Stimulated activated naive B cell treated with anti-CD40 and anti-IgM and Interleukin-4, amounts not matched to agents 10 μg/mL and 1 μg/mL and 100 μg/mL, for 72 hours (primary cell): ENCODE measurements at regions not wholly inside any gene's neighbourhood (a gene's known extent, or its start where the extent isn't known, plus 50 kb on each side); places are given as distances from the start of the nearest gene placed in this dataset.

Source experiments
- ATAC-seq, 2 donors: fragments of 150-1000 bp; cut with Tn5 transposase; replicated peaks; 2 replicates each; pipeline ENCODE4 v1.10.0; 2021; ENCODE audit warnings: moderate library complexity in 1 of 2
- DNase-seq: peaks from one replicate; pipeline ENCODE4 v3.0.0; 2021
- H3K27ac Mint-ChIP-seq: one replicate; pipeline ENCODE4 v1.8.0; 2022; ENCODE audit warnings: mild to moderate bottlenecking, mixed read lengths
- H3K27me3 Mint-ChIP-seq, 2 donors: one replicate each; pipeline ENCODE4 v1.8.0; 2022; ENCODE audit warnings: mixed read lengths in 2 of 2
- H3K36me3 Mint-ChIP-seq, 2 donors: one replicate each; pipeline ENCODE4 v1.8.0; 2022; ENCODE audit warnings: mixed read lengths in 2 of 2, mild to moderate bottlenecking in 1 of 2
- H3K4me1 Mint-ChIP-seq, 2 donors: one replicate each; pipeline ENCODE4 v1.8.0; 2022; ENCODE audit warnings: mixed read lengths in 2 of 2, mild to moderate bottlenecking in 1 of 2
- H3K4me3 Mint-ChIP-seq, 2 donors: one replicate each; pipeline ENCODE4 v1.8.0; 2022; ENCODE audit warnings: mild to moderate bottlenecking in 2 of 2, mixed read lengths in 2 of 2, moderate library complexity in 1 of 2
- H3K9me3 Mint-ChIP-seq, 2 donors: one replicate each; pipeline ENCODE4 v1.8.0; 2022; ENCODE audit warnings: mixed read lengths in 2 of 2, mild to moderate bottlenecking in 1 of 2

DNA sequence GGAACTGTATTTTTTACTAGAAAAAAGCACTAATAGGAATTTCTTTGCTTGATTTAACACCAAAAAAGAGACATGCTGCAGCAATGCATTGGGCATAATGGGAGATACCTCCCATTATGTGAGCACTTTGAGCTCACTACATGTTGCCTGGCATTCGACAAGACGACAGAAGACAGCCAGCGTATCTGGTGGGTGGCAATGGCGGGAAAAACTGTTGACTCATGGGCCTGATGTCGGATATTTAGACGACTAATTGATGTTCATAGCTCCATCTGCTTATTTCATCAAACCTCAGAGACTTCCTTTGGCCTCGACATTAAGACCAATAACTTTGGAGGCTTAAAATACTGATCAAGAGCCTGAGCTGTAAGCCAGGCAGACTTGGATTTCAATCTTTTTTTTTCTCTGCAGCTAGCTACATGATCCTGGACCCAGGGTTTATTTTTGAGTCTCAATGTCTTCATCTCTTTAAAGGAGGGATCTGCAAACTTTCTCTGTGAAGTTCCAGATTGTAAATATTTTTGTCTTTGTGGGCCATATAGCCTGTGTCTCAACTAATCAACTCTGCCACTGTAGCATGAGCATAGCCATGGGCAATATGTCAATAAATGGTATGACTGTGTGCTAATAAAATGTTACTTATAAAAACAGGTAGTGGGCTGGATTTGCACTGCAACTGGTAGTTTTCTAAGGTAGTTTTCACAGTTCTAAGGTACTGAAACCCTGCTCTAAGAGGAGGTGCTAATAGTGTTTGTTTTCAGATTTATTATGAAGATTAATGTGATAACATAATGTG is 375.1 kb downstream of the METTL15 start:
- no peaks in the 10 kb centered on the region for H3K4me1 Mint-ChIP-seq
- no peak overlapping the region for H3K27ac Mint-ChIP-seq
- no peak overlapping the region for H3K4me3 Mint-ChIP-seq
- no peak for ATAC-seq
- H3K9me3 Mint-ChIP-seq: no peaks in the 10 kb centered on the region
- H3K36me3 Mint-ChIP-seq: no peaks in the 10 kb centered on the region
- no peak for DNase-seq
- H3K27me3 Mint-ChIP-seq: no peaks in the 10 kb centered on the region

DNA sequence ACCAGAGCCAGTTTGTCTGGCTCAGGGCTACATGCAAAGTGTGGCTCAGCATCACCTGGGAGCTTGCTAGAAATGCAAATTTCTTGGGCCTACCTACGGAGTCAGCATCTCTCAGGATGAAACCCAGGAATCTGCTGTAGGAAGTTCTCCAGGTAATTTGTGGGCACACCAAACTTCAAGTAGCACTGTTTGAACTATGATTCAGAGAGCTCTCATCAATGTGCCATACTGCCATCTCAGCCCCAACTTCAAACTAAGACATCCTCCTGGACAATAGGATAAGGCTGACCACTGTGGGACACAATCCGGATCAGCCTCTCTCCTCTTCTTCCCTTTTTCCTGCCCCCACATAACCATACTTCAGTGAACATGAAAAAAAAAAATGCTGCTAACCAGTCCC is 374.5 kb downstream of the METTL15 start:
- no peaks in the 10 kb centered on the region for H3K36me3 Mint-ChIP-seq
- ATAC-seq (no peak), DNase-seq (no peak)
- H3K4me1 Mint-ChIP-seq: no peaks in the 10 kb centered on the region
- no peaks in the 10 kb centered on the region for H3K9me3 Mint-ChIP-seq
- no peak overlapping the region for H3K4me3 Mint-ChIP-seq
- H3K27ac Mint-ChIP-seq: no peak overlapping the region
- H3K27me3 Mint-ChIP-seq: no peaks in the 10 kb centered on the region

DNA sequence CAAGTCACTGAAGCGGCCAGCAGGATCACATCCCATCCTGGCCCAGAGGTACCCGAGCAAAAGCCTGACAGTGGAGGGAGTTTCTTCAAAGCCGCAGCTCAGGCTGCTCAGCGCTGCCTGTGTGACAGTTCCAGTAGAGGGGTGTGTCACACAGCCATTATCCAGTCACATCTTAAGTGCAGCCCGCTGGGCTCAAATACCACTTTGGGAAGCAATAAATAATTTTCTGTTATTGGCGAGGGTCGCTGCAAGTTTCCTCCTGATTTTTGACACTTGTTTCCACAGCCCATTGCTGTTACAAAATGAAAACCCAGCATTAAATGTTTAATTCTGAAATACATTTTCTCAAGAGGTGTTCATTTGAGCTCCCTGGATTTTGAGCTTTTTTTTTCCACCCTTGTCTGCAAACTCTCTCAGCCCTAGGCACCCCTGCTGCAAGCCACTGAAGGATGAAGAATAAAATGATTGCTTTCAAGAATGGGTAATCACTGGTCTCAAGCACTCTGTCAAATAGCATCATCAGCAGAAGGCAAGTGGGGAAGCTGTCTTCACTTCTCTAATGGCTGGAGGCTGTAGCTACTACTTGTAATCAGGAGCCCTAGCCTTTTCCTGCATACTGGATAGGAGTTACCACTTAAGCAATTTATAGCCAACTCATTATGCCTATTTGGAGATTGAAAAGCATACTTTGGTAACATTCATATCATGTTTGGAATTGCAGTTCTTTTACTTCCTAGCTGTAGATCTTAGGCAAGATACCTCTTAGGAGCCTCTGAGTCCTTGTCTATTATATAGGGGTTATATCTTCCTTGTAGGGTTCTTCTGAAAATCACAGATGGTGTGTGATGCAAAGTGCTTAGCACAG is 373.7 kb downstream of the METTL15 start:
- DNase-seq (no peak), ATAC-seq (no peak)
- Mint-ChIP-seq H3K9me3 (no peaks in the 10 kb centered on the region), H3K27ac (no peak overlapping the region), H3K36me3 (no peaks in the 10 kb centered on the region), H3K27me3 (no peaks in the 10 kb centered on the region), H3K4me1 (no peaks in the 10 kb centered on the region), H3K4me3 (no peak overlapping the region)

DNA sequence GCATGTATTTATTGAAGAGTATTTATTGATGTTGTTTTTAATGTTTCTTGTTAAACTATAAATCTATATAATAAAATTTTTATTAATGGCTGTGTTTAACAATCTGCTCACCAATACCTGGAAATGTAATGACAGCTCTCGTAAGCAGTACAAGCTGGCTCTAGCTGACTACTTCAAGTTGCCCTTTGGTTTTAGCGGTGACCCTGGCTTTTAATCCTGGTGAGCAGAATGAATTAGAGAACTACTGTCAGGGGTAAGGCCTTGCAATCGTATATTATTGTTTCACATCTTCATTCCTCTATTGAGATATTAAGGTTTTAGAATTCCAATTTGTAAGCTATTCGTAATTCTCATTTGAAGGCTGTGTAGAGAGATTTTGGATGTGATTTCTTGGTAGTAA is 372.2 kb downstream of the METTL15 start:
- no peaks in the 10 kb centered on the region for H3K36me3 Mint-ChIP-seq
- H3K4me3 Mint-ChIP-seq: no peak overlapping the region
- DNase-seq: no peak
- H3K27me3 Mint-ChIP-seq: no peaks in the 10 kb centered on the region
- no peaks in the 10 kb centered on the region for H3K4me1 Mint-ChIP-seq
- H3K9me3 Mint-ChIP-seq: no peaks in the 10 kb centered on the region
- H3K27ac Mint-ChIP-seq: no peak overlapping the region
- ATAC-seq: no peak

DNA sequence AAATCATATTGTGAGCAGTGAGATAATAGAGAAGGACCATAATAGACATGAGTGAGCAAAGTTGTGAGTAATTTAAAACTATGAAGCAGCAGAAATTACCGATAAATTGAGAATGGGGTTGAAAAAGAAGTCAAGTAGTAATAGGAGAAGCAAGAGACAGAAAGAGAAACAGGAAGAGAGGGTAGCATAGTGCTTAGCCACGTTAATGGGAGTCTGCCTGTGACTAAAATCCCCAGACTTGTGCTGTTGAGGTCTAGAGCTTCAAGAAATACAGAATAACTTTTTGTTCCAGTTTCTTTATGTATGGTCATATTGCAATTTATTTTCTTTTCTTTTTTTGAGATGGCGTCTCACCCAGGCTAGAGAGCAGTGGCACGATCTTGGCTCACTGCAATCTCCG is 368.7 kb downstream of the METTL15 start:
- H3K27ac Mint-ChIP-seq: no peak overlapping the region
- no peaks in the 10 kb centered on the region for H3K36me3 Mint-ChIP-seq
- DNase-seq (no peak), ATAC-seq (no peak)
- H3K27me3 Mint-ChIP-seq: no peaks in the 10 kb centered on the region
- H3K4me1 Mint-ChIP-seq: no peaks in the 10 kb centered on the region
- H3K9me3 Mint-ChIP-seq: no peaks in the 10 kb centered on the region
- H3K4me3 Mint-ChIP-seq: no peak overlapping the region

DNA sequence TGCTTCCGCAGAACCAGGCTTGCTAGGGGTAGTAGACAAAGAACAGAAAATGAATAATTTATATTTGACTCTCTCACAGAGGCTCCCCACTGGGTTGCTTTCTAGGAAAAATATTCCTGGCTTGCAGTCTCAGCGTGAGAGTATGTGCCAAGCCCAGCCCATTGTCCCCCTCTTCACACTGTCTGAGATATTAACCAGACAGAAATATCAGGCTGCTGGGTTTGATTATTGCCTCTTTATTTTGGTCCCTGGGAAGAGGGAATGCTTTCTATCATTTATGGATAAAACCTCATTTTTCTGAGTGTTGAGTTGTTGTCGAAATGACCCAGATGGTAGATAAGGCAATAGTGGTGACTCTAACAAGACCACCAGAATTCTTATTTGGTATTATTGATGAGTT is 367.9 kb downstream of the METTL15 start:
- ATAC-seq: no peak
- Mint-ChIP-seq H3K4me1 (no peaks in the 10 kb centered on the region), H3K27ac (no peak overlapping the region), H3K27me3 (no peaks in the 10 kb centered on the region), H3K9me3 (no peaks in the 10 kb centered on the region), H3K4me3 (no peak overlapping the region), H3K36me3 (no peaks in the 10 kb centered on the region)
- DNase-seq: no peak

DNA sequence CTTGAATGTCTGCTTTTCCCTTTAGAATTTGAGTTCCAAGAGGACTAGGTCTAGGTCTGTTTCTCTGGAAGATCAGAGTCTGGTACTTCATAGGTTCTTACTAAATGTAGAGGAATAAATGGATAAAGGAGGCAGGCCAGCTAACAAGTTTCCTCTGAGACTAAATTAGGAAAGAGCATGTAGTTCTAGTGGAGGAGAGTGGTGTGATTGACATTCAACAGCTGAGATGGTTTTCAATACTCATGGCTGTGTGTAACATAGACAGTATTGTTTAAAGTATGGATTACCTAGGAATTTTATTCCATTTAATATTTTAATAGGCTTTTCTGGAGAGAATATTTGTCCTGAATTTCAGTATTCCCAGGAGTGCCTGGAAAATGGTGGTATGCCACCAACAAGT is 364.7 kb downstream of the METTL15 start:
- no peaks in the 10 kb centered on the region for H3K36me3 Mint-ChIP-seq
- H3K9me3 Mint-ChIP-seq: no peaks in the 10 kb centered on the region
- H3K27ac Mint-ChIP-seq: no peak overlapping the region
- no peaks in the 10 kb centered on the region for H3K27me3 Mint-ChIP-seq
- no peak overlapping the region for H3K4me3 Mint-ChIP-seq
- ATAC-seq (no peak), DNase-seq (no peak)
- H3K4me1 Mint-ChIP-seq: no peaks in the 10 kb centered on the region

DNA sequence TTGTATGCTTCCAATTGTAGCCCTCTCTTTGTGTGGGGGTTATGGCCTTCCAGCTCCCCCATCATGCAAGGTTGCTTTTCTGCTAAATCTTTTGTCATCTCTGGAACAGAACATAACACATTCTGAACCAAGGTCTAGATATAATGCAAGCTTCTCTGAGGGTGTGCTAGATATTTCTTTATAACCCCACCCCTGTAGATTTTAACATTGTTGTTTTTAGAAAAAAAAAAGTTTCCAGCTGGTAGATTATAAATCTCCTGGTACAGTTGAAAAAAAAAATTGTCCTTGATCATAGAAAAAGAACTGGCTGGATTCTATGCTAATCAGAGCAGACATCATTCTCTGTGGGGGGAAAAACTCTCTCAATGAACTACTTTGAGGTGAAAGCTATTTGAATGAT is 363.3 kb downstream of the METTL15 start:
- Mint-ChIP-seq H3K9me3 (peaks cover 0 to 2% of the 10 kb centered on the region in 2 donors), H3K36me3 (no peaks in the 10 kb centered on the region), H3K27ac (no peak overlapping the region), H3K4me1 (no peaks in the 10 kb centered on the region), H3K4me3 (no peak overlapping the region), H3K27me3 (no peaks in the 10 kb centered on the region)
- DNase-seq (no peak), ATAC-seq (no peak)

DNA sequence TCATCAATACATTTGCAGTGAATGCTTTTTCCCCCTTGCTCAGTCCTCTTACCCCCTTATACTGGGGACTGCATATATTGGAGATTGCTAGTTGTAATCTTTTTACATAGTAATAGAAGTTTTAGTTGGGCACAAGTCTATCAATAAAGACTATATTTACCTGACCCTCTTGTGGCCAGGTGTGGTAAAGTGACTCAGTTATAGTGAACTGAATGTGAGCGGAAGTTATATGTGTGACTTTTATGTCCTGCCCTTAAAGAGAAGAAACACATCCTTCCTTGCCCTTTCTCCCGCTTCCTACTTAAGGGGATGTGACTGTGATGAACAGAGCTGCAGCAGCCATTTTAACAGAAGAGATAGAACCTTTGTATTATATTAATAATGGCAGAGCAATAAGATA is 362.0 kb downstream of the METTL15 start:
- Mint-ChIP-seq H3K27me3 (no peaks in the 10 kb centered on the region), H3K4me3 (no peak overlapping the region), H3K36me3 (no peaks in the 10 kb centered on the region), H3K4me1 (no peaks in the 10 kb centered on the region), H3K9me3 (peaks cover 0 to 2% of the 10 kb centered on the region in 2 donors), H3K27ac (no peak overlapping the region)
- ATAC-seq (no peak), DNase-seq (no peak)

DNA sequence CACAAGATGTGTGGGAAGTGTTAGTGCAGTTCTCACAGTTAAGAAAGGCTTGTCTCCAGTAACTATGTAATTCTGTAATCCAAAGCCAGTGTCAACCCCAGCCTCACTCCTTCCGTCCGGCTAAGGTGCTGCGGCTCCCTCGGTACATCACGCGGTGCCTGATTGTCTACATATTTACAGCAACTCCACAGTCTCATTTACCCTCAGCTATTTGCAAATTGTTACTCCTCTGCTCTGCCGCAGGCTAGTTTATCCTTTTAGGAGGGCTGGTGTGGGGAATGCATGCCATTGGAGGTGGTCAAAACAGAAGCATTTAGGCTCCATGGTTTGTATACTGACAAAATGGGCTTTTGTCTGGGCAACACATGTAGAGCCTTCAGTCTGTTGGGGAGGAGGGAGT is 358.3 kb downstream of the METTL15 start:
- Mint-ChIP-seq H3K27ac (no peak overlapping the region), H3K9me3 (peaks cover 0 to 4% of the 10 kb centered on the region in 2 donors), H3K27me3 (no peaks in the 10 kb centered on the region), H3K4me1 (peaks cover 0 to 2% of the 10 kb centered on the region in 2 donors), H3K4me3 (no peak overlapping the region), H3K36me3 (no peaks in the 10 kb centered on the region)
- ATAC-seq (no peak), DNase-seq (no peak)

DNA sequence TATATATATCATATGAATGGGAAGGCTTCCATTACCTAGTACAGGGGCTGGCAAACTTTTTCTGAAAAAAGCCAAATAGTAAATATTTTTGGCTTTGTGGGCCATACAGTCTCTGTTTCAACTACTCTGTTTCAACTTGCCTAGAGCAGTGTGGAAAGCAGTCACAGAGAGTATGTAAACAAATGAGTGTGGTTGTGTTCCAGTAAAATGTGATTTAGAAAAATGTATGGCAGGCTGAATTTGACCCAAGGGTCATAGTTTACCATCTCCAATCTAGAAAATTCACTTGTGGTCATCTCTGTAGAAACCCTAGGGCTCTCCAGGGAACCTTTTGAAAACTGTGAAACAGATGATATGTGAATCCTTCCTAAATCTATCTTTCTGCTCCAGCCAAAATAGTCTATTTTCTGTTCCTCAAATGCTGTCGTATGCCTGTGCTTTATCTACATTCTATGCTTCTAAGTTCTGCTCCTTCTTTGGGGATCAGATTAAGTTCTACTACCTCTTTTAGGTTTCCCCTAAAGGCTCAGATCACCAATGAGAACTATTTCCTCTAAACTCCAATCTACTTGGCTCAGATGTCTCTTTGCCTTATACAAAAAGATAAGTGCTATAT is 356.2 kb downstream of the METTL15 start:
- DNase-seq: no peak
- H3K36me3 Mint-ChIP-seq: no peaks in the 10 kb centered on the region
- H3K27me3 Mint-ChIP-seq: no peaks in the 10 kb centered on the region
- peaks cover 0 to 4% of the 10 kb centered on the region in 2 donors for H3K9me3 Mint-ChIP-seq
- no peak overlapping the region for H3K27ac Mint-ChIP-seq
- peaks cover 0 to 2% of the 10 kb centered on the region in 2 donors for H3K4me1 Mint-ChIP-seq
- H3K4me3 Mint-ChIP-seq: no peak overlapping the region
- ATAC-seq: peak; percentile 80 to 81

DNA sequence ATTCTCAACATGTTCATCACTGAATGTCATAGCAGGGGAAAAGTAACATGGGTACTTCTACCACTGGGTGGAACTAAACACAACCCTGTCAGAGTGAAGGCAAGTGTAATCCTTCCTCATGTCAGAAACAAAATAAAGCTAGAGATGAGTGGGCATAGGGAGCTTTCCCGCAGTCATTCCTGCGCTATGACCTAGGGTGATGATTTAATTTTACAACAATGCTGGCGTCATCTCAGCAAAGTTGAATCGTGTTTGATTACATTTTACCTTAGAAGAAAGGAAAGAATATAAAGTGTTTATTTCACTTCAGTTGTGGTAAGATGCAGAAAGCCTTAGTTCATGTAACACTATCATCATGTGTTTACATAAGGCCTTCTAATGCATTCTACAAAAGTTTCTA is 355.6 kb downstream of the METTL15 start:
- Mint-ChIP-seq H3K4me1 (peaks cover 0 to 2% of the 10 kb centered on the region in 2 donors), H3K9me3 (peaks cover 0 to 4% of the 10 kb centered on the region in 2 donors), H3K27me3 (no peaks in the 10 kb centered on the region), H3K36me3 (no peaks in the 10 kb centered on the region), H3K4me3 (no peak overlapping the region), H3K27ac (no peak overlapping the region)
- ATAC-seq (no peak), DNase-seq (no peak)

DNA sequence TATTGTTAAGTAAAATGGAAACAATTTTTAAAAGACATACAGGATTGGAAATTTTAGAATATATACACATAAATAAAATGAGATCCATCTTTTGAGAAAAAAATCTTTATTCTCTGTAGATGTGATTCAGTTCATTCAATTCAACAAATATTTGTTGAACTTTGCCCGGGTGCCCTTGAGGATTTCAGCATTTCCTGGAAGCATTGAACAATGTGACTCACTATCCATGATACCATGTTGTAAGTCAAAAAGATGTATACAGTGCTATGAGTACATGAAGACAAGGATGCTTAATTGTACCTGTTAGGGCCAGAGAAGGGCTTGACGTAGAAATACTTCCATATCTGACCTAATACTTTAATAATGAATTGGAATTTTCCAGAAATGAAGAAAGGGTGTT is 353.7 kb downstream of the METTL15 start:
- peaks cover 0 to 2% of the 10 kb centered on the region in 2 donors for H3K4me1 Mint-ChIP-seq
- no peak overlapping the region for H3K27ac Mint-ChIP-seq
- ATAC-seq (no peak), DNase-seq (no peak)
- H3K4me3 Mint-ChIP-seq: no peak overlapping the region
- H3K36me3 Mint-ChIP-seq: no peaks in the 10 kb centered on the region
- no peaks in the 10 kb centered on the region for H3K27me3 Mint-ChIP-seq
- peaks cover 0 to 2% of the 10 kb centered on the region in 2 donors for H3K9me3 Mint-ChIP-seq

DNA sequence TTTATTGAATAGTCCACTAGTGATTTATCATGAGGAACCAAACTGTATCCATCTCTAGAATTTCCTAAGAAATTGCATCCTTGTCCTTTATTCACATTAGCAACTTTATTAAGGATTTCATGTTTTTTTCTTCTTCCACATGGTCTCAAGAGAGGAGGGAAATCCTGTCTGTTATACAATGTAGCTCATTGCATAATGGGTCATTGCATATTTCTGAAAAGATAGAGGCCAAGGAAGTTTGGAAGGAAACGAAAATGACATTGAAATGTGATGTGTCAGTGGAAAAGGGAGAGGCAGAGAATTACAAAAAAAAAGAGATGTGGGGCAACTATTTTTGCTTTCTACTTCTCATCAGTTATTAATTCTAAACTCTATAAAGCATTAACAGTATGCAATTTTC is 353.1 kb downstream of the METTL15 start:
- Mint-ChIP-seq H3K4me3 (no peak overlapping the region), H3K27me3 (no peaks in the 10 kb centered on the region), H3K27ac (no peak overlapping the region), H3K36me3 (no peaks in the 10 kb centered on the region), H3K9me3 (peaks cover 0 to 2% of the 10 kb centered on the region in 2 donors), H3K4me1 (peaks cover 0 to 2% of the 10 kb centered on the region in 2 donors)
- no peak for ATAC-seq
- DNase-seq: no peak

DNA sequence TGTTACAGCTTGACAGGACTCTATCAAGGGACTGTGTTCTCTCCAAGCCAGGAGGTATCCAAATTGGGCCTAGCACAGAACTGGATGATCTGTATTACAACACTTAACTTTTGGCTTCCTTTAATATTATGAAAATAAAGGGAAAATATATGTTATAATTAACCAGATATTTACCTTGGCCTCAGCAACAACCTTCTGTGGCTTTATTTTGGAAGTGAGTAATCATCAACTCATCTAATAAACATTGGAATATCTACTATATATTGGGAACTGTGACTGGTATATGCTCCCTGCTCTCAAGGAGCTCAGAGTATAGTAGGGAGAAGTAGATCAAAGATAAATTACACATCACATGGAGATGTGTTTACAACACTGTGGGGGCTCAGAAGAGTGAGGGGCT is 352.2 kb downstream of the METTL15 start:
- Mint-ChIP-seq H3K27ac (no peak overlapping the region), H3K27me3 (no peaks in the 10 kb centered on the region), H3K36me3 (no peaks in the 10 kb centered on the region), H3K4me3 (no peak overlapping the region), H3K9me3 (peaks cover 0 to 2% of the 10 kb centered on the region in 2 donors), H3K4me1 (peaks cover 0 to 2% of the 10 kb centered on the region in 2 donors)
- ATAC-seq (no peak), DNase-seq (no peak)
